ENCODE measurements at regions not wholly inside any gene's neighbourhood (a gene's known extent, or its start where the extent isn't known, plus 50 kb on each side); places are given as distances from the start of the nearest gene placed in this dataset.

GRCh38 chr22:44424867-44425693 lies 73.0 kb downstream of the RTL6 start:
- peak; percentile 38 for DNase-seq (ENCODE audit: low spot score)
- no peak for ATAC-seq
- intact Hi-C loops (cut with DNase I) = no loop called here

GRCh38 chr22:44424359-44424682 lies 73.7 kb downstream of the RTL6 start:
- ATAC-seq (no peak), DNase-seq (ENCODE audit: low spot score) (no peak)
- intact Hi-C loops (cut with DNase I) = no loop called here

GRCh38 chr22:44423556-44424358 lies 74.3 kb downstream of the RTL6 start:
- DNase-seq (ENCODE audit: low spot score) (peak; percentile 48), ATAC-seq (no peak)
- intact Hi-C loops (cut with DNase I) = no loop called here

GRCh38 chr22:44422746-44423380 lies 75.2 kb downstream of the RTL6 start:
- intact Hi-C loops (cut with DNase I) = no loop called here
- DNase-seq (ENCODE audit: low spot score) (peak; percentile 28), ATAC-seq (no peak)

- DNase-seq (ENCODE audit: low spot score) (no peak), ATAC-seq (no peak)
- intact Hi-C loops (cut with DNase I) = loop anchor here (10.0 kb wide), 1 partner anchor 425 kb away; no protein-coding TSS in a partner anchor
Measured at GRCh38 chr22:44419429-44419828, 78.6 kb downstream of the RTL6 start.

DNA sequence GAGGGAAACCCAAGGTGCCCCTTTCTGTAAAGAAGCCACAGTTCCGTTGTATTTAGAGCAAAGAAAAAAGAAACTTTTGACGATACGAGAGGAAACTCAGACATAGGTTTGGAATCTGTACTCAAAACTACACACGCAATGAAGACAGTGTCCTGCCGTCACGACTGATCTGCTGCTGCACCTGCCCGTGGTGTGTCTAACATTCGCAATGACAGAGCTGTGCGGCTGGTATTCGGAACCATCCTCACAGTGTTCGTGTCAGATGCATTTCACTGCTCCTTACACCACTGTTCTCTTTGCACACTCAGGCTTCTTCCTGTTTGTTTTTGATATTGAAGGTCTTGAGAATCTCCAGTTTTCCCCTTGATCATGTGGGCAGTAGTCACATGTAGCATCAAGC lies 84.8 kb downstream of the RTL6 start:
- intact Hi-C loops (cut with DNase I) = loop anchor here (10.0 kb wide), 1 partner anchor 432 kb away; no protein-coding TSS in a partner anchor
- no peak for DNase-seq (ENCODE audit: low spot score)
- ATAC-seq = no peak

DNA sequence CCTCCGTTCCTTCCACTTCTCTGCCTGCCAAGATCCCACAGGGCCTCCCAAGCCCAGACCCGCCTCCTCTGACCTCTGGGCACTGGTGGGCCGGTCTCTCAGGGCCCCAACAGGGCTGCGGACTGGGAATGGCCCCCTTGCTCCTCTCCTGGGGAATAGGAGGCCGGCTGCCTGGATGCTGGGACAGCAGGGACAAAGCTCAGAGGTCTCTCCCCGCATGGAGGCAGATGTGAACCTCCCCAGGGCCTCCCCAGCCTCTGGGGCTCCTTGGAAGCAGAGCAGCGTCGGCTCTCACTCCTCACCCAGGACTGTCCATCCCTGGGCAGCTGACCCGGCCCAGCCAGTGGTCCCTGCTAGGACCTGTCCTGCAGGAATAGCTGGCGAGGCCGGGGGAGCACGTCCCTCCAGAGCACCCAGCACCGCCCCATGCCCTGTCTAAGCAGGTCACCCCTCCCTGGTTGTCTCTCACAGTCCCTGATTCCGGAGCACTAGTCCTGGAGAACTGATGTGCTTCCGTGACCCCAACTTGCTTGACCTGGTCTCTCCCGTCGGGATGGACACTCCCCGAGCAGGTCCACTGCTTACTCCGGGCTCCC lies 85.8 kb downstream of the RTL6 start:
- intact Hi-C loops (cut with DNase I) = loop anchor here (10.0 kb wide), 1 partner anchor 433 kb away; no protein-coding TSS in a partner anchor
- DNase-seq (ENCODE audit: low spot score) (peak; percentile 42), ATAC-seq (no peak)

DNA sequence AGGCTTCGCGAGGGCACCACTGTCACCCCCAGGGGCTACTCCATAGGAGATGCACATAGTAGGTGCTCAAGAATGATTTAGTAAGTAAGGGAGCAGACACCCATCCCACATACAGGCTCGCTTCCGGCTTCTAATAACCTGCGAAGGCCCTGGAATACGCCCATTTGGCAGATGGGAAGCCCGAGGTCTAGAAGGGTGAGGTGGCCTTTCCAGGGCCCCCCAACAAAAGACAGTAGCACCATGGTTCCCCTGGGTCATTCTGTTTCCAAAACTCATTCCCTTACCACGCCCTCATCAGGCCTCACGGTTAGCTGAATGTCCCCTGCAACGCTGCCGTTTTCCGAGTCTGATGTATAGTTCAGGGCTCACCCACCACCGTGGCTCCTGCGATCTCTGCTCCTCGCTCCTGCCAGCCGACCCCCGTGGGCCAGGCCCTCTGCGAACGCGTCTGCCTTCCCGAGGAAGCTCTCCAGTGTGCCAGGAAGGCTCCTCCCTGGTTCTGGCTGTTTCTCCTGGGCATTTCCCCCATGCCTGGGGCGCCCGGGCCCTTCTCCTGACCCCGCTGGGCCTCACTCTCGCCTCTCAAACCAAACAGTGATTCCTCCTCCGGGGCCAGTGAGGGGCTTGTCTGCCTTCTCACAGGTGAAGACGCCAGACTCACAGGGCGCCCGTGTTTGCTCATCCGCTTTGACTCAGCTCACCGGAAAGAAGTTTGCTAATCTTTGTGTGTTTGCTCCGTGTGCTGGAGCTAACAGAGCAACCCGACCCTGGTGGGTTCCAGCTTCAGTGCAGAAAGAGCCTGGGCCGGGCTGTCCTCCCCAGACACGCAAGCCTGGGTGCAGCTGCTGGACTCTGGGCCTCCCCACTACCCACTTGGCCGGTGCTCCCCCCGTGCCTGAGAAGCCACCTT lies 86.6 kb downstream of the RTL6 start:
- peak; percentile 39 for DNase-seq (ENCODE audit: low spot score)
- intact Hi-C loops (cut with DNase I) = loop anchor here (10.0 kb wide), 1 partner anchor 433 kb away; no protein-coding TSS in a partner anchor

DNA sequence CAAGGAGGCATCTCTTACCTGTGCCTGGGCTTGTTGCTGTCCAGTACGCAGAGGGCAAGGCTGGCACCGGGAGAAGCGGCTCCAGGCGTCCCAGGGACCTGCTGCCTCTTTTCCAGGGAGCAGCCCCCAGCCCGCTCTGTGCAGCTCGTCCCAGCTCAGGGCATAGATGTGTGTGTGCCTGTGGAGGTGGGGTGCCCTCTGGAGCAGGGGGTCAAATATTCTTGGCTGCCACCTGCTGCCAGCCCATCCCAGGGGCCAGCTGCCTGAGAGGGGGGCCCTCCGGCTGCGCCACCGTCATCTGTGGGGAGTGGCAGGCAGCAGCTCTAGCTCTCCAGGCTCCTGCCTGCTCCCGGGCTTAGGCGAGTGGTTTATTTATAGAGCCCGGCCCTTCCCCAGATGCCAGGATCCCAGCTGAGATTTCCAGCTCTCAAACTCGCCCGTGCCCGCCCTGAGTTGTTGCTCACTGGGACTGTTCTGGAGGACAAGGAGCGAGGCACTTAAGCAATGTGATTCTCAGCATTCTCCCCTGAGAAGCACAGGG lies 87.5 kb downstream of the RTL6 start:
- intact Hi-C loops (cut with DNase I) = loop anchor here (10.0 kb wide), 1 partner anchor 434 kb away; no protein-coding TSS in a partner anchor
- ATAC-seq (no peak), DNase-seq (ENCODE audit: low spot score) (peak; percentile 46)

More for the DNA sequence above, 86.6 kb downstream of the RTL6 start:
- ATAC-seq = no peak

DNA sequence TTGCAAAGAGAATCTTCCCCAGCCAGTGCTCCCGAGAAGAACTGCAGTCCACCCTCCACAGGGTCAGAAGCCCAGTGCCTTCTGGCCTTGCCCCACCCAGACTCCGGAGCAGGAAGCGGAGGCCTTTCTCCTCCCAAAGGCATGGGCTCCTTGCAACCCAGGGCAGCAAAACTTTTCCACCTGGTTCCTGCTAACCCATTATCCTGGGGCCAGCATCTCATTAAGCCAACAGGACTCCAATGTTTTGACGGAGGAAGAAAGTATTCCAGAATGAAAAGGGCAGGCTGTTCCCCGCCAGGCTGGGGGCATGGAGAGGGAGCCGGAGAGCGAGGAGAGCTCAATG lies 88.1 kb downstream of the RTL6 start:
- peak; percentile 28 for DNase-seq (ENCODE audit: low spot score)

DNA sequence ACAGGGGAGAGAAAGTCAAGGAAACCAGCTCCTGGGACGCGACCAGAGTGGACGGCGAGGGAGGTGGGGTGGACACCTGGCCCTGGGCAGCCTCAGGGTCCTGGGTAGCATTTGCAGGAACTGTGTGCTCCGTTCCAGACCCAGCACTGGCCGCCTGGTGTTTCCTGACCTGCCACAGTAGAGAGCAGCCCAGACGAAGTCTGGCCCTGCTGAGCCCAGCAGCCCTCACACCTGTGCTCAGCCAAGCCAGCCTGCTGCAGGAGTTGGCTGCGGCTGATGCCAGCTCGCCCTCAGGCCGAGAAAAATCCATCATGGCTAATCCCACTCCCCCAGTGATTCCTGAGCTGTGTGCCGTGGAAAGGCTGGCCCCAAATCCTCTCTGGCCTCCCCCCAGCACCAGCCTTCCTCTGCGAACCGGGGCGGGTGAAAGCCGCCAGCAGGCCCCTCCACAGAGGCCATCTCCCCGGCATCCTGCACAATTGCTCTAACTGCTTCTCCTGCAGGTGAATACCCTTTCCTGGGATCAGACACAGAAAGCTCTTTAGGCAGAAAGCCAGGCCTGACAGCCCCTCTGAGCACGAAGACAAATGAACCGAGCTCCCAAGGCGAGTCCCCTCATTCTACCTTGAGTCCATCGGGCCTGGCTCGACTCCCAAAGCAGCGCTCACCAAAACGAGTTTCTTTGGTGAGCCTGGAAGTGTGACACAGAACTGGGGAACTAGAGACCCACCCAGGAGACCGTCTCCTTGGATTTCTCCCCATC lies 88.6 kb downstream of the RTL6 start:
- peak; percentile 33 for DNase-seq (ENCODE audit: low spot score)
- no peak for ATAC-seq

More for the DNA sequence above, 88.1 kb downstream of the RTL6 start:
- intact Hi-C loops (cut with DNase I) = loop anchor here (10.0 kb wide), 1 partner anchor 435 kb away; no protein-coding TSS in a partner anchor
- no peak for ATAC-seq

GRCh38 chr22:44408829-44409192 lies 89.2 kb downstream of the RTL6 start:
- no peak for ATAC-seq
- intact Hi-C loops (cut with DNase I) = no loop called here
- DNase-seq (ENCODE audit: low spot score) = no peak

More for the DNA sequence above, 88.6 kb downstream of the RTL6 start:
- intact Hi-C loops (cut with DNase I) = no loop called here

DNA sequence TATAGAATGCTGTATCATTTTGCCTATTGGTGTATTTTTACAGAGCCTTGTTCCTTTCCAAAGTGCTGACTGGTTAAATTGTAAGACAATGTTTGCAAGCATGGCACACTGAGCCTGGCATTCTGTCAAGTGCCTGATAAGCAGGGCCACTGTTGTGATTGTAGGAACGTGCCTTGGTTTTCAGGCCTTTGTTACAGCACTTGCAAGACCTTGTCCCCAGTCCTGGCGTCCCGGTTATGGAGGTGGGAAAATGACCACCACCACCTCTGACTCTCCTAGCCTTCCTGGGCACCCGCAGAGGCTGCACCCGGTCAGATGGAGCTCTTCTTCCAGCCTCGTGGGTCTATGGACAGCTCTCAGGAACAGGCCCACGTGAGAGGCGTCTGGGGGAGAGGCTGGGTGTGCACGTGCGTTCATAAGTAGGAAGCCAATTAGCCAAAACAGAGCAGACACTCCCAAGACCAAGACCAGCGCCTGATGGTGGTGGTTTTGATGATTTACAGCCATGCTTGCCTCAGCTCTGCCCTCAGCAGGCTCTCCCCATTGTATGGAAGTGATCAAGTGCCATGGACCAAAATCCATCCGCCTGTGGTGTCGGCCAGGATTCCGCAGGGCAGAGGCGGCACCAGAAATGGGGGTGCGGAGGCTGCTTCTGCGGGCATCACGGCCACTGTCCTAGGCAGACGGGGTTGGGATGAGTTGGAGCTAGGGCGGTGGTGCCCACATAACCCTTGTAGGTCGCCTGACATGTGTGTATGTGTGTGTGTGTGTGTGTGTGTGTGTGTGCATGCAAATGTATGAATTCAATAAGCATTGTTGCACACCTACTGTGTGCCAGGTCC lies 89.8 kb downstream of the RTL6 start:
- DNase-seq (ENCODE audit: low spot score) (no peak), ATAC-seq (no peak)
- intact Hi-C loops (cut with DNase I) = no loop called here

- intact Hi-C loops (cut with DNase I) = no loop called here
- ATAC-seq = no peak
- no peak for DNase-seq (ENCODE audit: low spot score)
Measured at GRCh38 chr22:44407171-44407986, 90.7 kb downstream of the RTL6 start.

DNA sequence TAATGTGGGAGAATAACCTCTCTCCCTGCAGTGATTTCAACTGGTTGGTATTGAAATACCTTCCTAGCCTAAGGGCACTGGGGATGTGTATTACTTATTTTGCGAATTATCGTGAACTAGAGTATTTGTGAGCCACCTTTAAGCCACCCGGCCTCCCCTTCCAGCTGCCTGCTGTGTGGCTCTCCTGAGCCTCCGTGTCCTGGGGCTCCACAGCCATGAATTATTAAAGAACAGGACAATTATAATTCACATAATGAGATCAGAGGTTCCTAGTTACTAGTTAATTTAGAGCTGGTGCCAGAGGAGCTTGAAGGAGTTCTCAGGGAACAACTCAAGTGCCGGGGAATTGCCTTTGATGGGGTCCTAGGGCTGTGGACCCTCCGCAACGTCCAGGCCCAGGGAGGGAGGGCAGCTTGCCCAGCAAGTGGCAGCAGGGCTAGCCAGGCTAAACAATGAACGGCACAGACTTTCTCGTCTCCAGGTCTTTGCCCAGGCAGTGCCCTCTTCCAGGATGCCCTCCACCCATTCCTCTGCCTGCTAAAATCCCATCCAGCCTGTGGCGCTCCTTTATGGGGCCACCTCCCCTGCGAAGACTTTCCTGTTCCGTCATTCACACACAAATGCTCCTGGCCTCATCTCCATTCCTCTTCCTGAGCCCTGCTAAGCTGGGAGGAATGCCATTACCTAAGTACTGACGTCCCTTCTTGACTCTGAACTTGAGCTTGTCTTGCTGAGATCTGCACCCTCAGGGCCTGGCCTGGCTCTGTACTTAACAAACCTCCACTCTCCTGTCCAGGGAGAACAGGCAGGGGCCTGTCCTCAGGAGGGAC lies 91.5 kb downstream of the RTL6 start:
- ATAC-seq = no peak
- DNase-seq (ENCODE audit: low spot score) = no peak
- intact Hi-C loops (cut with DNase I) = no loop called here

All from sciatic nerve (tissue), 2 donors.